HUDEP-2 (cell line): ENCODE measurements at regions not wholly inside any gene's neighbourhood (a gene's known extent, or its start where the extent isn't known, plus 50 kb on each side); places are given as distances from the start of the nearest gene placed in this dataset.

Experiments used
- DNase-seq, 76 experiments: peaks; one replicate each; lab custom pipeline; 2025; ENCODE audit not compliant: unreplicated experiment in 76 of 76; lab: John Stamatoyannopoulos, UW

- no peak for DNase-seq
Measured at GRCh38 chr14:40317690-40318089, 885.5 kb upstream of the FBXO33 start.

GRCh38 chr14:40312296-40312695 lies 880.1 kb upstream of the FBXO33 start:
- DNase-seq: no peak

GRCh38 chr14:40309124-40309523 lies 876.9 kb upstream of the FBXO33 start:
- DNase-seq: no peak

- DNase-seq: no peak
Measured at GRCh38 chr14:40308240-40308639, 876.0 kb upstream of the FBXO33 start.

GRCh38 chr14:40296821-40297220 lies 864.6 kb upstream of the FBXO33 start:
- no peak for DNase-seq

- no peak for DNase-seq
Measured at GRCh38 chr14:40292664-40293063, 860.4 kb upstream of the FBXO33 start.

- DNase-seq: no peak
Measured at GRCh38 chr14:40282196-40282595, 850.0 kb upstream of the FBXO33 start.

GRCh38 chr14:40280652-40281051 lies 848.4 kb upstream of the FBXO33 start:
- DNase-seq: no peak

GRCh38 chr14:40273417-40273816 lies 841.2 kb upstream of the FBXO33 start:
- no peak for DNase-seq

GRCh38 chr14:40271480-40271879 lies 839.2 kb upstream of the FBXO33 start:
- DNase-seq: no peak

- no peak for DNase-seq
Measured at GRCh38 chr14:40269436-40269835, 837.2 kb upstream of the FBXO33 start.

GRCh38 chr14:40268236-40268635 lies 836.0 kb upstream of the FBXO33 start:
- no peak for DNase-seq

- DNase-seq: no peak
Measured at GRCh38 chr14:40265096-40265495, 832.9 kb upstream of the FBXO33 start.

GRCh38 chr14:40252817-40253447 lies 820.7 kb upstream of the FBXO33 start:
- no peak for DNase-seq

GRCh38 chr14:40248671-40249070 lies 816.4 kb upstream of the FBXO33 start:
- DNase-seq: no peak

GRCh38 chr14:40240245-40240859 lies 808.1 kb upstream of the FBXO33 start:
- no peak for DNase-seq

- no peak for DNase-seq
Measured at GRCh38 chr14:40232302-40232701, 800.1 kb upstream of the FBXO33 start.

GRCh38 chr14:40229676-40230075 lies 797.4 kb upstream of the FBXO33 start:
- DNase-seq: no peak

GRCh38 chr14:40222996-40223395 lies 790.8 kb upstream of the FBXO33 start:
- DNase-seq: no peak

- DNase-seq: no peak
Measured at GRCh38 chr14:40221428-40221827, 789.2 kb upstream of the FBXO33 start.

- DNase-seq: no peak
Measured at GRCh38 chr14:40219032-40219431, 786.8 kb upstream of the FBXO33 start.

GRCh38 chr14:40218282-40218941 lies 786.2 kb upstream of the FBXO33 start:
- DNase-seq: no peak
